Bronchial epithelial cell (primary cell): ENCODE measurements at regions not wholly inside any gene's neighbourhood (a gene's known extent, or its start where the extent isn't known, plus 50 kb on each side); places are given as distances from the start of the nearest gene placed in this dataset.

Experiments
- DNase-seq: peaks from one replicate; pipeline ENCODE4 v3.0.0-alpha.2; 2010; ENCODE audit warnings: low read depth
- FAIRE-seq: peaks from 2 replicates; lab custom pipeline; 2011; peaks lifted over from hg19 to GRCh38; lab: Jason Lieb, UNC
- H3K27me3 ChIP-seq: 2 replicates; pipeline ENCODE4 v1.5.1; 2011; ENCODE audit warnings: low read length; ENCODE audit not compliant: control insufficient read depth, insufficient read depth
- H3K36me3 ChIP-seq: 2 replicates; pipeline ENCODE4 v1.5.1; 2011; ENCODE audit warnings: low read length; ENCODE audit not compliant: control insufficient read depth, insufficient read depth
- H3K4me3 ChIP-seq: 2 replicates; pipeline ENCODE4 v1.5.1; 2011; ENCODE audit warnings: mild to moderate bottlenecking, low read depth, low read length, control low read depth
- TF ChIP-seq, protein P1 (sequence below): IDR thresholded peaks from 2 replicates; pipeline ENCODE4 v1.5.1; 2011; ENCODE audit warnings: mild to moderate bottlenecking, moderate library complexity, low read length, control low read depth, inconsistent platforms; ENCODE audit not compliant: insufficient read depth, severe bottlenecking

DNA sequence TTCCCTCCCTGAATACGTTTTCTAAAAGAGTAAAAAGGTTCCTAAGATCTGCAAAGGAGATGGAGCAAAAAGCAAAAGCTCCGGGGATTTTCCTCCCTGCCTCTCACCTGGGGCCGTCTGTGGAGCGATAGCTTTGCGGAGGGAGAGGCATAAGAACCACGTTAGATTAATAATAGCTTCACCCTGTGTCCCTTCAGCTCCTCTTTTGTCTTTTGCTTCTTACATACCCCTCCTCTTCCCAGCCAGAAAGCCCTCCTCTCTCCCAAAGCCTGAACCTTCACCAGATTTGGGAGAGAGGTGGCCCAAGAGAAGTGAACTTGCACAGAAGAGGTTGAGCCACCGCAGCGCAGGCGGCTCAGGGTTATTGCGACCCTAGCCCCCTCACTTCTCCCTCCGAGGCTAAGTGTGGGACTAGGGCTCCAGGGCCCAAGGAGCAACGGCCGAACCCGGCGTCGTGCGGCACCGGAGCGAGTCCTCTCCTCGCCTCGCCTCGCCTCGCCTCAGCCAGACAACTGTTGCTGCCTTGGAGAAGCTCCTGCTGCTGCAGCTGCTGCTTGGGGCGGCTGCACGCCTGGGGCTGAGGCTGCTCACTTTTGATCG lies 97.6 kb upstream of the HSD17B12 start:
- FAIRE-seq: no peak
- Histone ChIP-seq H3K4me3 (no peak overlapping the region), H3K36me3 (no peaks in the 10 kb centered on the region), H3K27me3 (peaks cover 53% of the 10 kb centered on the region)
- DNase-seq: no peak
- TF ChIP-seq, protein P1, sequence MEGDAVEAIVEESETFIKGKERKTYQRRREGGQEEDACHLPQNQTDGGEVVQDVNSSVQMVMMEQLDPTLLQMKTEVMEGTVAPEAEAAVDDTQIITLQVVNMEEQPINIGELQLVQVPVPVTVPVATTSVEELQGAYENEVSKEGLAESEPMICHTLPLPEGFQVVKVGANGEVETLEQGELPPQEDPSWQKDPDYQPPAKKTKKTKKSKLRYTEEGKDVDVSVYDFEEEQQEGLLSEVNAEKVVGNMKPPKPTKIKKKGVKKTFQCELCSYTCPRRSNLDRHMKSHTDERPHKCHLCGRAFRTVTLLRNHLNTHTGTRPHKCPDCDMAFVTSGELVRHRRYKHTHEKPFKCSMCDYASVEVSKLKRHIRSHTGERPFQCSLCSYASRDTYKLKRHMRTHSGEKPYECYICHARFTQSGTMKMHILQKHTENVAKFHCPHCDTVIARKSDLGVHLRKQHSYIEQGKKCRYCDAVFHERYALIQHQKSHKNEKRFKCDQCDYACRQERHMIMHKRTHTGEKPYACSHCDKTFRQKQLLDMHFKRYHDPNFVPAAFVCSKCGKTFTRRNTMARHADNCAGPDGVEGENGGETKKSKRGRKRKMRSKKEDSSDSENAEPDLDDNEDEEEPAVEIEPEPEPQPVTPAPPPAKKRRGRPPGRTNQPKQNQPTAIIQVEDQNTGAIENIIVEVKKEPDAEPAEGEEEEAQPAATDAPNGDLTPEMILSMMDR: no peak

DNA sequence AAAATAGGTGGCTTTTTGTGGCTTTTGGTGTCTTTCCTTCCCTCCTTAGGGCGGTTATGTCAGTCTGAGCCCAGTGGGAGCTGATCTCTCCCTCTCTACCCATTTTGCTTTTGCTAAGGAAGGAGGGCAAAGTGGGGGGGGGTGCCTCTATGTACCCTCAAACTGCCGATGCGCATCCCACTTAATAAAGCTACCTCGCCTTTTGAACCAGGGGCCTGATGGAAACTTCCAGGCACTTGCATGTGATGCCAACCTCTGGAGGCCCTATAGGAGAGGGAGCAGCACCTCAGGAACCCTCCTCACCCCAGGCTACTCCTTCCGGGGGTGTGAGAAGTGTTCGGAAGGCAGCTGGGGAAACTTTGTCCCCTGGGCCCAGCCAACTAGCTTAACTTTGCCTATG lies 97.0 kb upstream of the HSD17B12 start:
- Histone ChIP-seq H3K27me3 (peaks cover 49% of the 10 kb centered on the region), H3K4me3 (no peak overlapping the region), H3K36me3 (no peaks in the 10 kb centered on the region)
- TF ChIP-seq, protein P1: no peak
- FAIRE-seq (no peak), DNase-seq (no peak)

DNA sequence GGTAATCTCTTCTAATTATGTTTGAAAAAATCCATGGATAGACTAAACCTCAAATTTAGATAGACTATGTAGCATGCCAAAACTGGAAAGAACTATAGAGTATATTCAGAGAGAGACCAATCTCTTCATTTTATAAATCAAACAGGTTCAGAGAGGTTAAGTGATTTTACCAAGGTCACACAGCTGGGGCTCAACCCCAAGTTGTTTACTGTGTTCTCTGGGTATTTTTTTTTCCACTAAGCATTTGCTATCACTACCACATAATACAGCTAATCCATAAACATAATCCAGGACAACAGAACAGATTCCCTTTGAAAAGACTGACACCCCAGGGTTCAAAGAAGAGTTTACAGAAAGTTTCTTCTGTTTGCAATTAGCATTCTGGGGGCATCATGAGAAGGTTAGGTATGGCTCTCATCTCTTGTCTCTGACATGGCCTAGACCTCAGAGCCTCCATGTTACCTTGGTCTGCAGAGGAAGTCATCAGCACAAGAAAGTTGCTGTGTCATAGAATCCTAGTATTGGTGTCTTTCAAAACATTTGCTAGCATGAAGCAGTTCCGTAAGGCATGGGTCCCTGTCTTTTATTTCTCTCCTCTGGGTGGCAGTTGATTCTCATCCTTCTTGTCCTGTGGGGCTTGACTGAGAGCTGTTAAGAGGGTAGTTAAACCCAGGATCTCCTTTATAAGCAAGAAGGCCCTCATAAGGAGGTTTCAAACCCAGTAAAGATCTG lies 94.5 kb upstream of the HSD17B12 start:
- no peak for FAIRE-seq
- TF ChIP-seq, protein P1: no peak
- H3K27me3 ChIP-seq: peaks cover 37% of the 10 kb centered on the region
- H3K4me3 ChIP-seq: no peak overlapping the region
- no peak for DNase-seq
- no peaks in the 10 kb centered on the region for H3K36me3 ChIP-seq

DNA sequence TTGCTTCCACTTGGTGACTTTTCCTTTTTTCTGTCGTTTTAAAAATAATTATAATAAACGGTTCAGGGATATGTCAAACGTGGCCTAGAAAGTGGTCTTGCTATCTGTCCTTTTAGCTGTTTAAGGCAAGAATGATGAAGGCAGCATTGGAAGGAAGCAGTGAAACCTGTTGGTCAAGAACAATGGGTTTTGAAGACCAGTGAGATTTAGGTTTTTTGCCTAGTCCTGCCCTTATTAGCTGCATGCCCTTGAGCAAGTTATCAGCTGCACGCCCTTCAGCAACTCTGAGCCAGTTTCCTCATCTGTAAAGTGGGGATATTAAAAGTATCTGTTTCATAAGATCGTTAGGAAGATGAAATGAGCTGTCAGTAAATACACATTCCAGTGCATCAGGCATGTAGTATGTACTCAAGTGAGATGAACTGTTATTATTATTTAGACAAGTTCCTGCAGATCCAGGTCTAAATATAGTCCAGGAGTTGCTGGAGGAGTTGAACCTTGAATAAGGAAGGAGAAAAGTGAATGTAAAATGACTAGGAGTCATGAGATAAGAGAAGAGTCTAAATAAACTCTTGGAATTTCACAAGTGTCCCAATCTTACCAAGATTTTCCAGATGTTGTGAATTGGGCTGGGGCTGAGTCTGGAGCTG lies 90.8 kb upstream of the HSD17B12 start:
- DNase-seq: peak; percentile 87
- FAIRE-seq: no peak
- H3K27me3 ChIP-seq: peaks cover 4% of the 10 kb centered on the region
- no peaks in the 10 kb centered on the region for H3K36me3 ChIP-seq
- no peak overlapping the region for H3K4me3 ChIP-seq
- TF ChIP-seq, protein P1: no peak

DNA sequence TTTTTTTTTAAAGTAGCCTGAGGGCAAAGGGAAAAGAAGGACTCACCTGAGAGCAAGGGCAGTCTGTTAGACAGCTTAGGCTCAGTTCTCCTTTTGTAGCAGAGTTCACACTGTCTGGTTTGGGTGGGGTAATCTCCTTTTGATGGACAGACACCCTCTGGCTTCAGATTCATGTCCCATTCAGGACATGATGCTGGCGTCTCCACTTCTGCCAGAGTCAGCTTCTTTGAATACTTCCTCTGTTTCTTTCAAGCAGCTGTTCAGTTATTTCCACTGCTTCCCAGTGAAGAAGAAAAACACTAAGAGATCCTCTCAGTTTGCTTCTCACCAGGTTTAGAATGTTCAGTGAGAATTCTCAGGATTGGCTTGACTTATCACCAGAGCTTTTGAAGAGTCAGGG lies 79.0 kb upstream of the HSD17B12 start:
- TF ChIP-seq, protein P1: no peak
- DNase-seq (no peak), FAIRE-seq (no peak)
- H3K4me3 ChIP-seq: no peak overlapping the region
- no peaks in the 10 kb centered on the region for H3K36me3 ChIP-seq
- peaks cover 2% of the 10 kb centered on the region for H3K27me3 ChIP-seq
